HG02840 (cell line): ENCODE measurements at regions not wholly inside any gene's neighbourhood (a gene's known extent, or its start where the extent isn't known, plus 50 kb on each side); places are given as distances from the start of the nearest gene placed in this dataset.
"Not testable (repeated sequence)": the region's sequence is repeated elsewhere in the genome, so short reads cannot be mapped to it uniquely, and the experiment has no call there.

Experiments
- ATAC-seq: cut with Tn5 transposase; IDR thresholded peaks from one replicate; pipeline ENCODE4 v1.9.1; 2021; ENCODE audit warnings: mild to moderate bottlenecking, moderate library complexity, moderate number of reproducible peaks; ENCODE audit not compliant: unreplicated experiment, low FRiP score

GRCh38 chr2:136715146-136715545 is 50.2 kb upstream of the THSD7B start:
- no peak for ATAC-seq

- ATAC-seq, result no peak
Observed at GRCh38 chr2:136714452-136714951, 50.8 kb upstream of the THSD7B start.

GRCh38 chr2:136713739-136714138 is 51.6 kb upstream of the THSD7B start:
- ATAC-seq, result no peak

DNA sequence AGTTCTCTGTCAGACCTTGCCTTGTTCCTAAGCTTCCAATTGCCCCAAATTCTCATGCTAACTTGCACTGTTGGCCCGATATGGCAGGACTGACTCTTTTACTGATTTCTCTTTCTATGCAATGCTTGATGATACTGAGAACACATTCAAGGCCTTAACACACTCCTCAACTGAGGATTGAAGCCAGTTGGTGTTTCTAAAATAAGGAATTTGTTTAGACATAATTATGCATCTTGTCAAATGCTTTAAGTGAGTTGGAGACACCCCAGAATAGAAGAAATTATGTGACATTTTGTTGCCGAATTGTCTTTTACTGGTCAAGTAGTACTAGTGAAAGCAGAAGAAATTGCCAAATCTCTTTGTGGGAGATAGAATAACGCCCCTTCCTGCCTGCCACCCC is 60.0 kb upstream of the THSD7B start:
- no peak for ATAC-seq

GRCh38 chr2:136703214-136703613 is 62.1 kb upstream of the THSD7B start:
- no peak for ATAC-seq

GRCh38 chr2:136696438-136696837 is 68.9 kb upstream of the THSD7B start:
- ATAC-seq, result no peak

DNA sequence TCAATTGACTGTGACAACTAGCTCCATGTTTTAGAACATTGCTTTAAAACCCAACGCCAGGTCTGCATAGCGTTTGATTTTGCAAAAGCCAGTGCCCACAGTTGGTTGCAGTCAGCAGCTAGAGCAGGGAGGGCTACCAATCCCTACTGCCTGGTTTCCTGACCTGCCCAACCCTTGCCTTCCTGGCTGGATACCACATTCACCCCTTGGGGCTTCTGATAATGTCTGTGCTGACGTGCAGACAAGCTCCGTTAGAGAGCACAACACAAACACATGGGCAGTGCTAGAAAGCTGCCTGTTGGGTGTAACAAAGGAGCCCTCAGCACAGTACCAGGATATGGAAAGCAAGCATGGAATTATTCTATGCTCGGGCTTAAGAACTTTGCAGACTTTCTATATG is 71.4 kb upstream of the THSD7B start:
- ATAC-seq, result no peak

DNA sequence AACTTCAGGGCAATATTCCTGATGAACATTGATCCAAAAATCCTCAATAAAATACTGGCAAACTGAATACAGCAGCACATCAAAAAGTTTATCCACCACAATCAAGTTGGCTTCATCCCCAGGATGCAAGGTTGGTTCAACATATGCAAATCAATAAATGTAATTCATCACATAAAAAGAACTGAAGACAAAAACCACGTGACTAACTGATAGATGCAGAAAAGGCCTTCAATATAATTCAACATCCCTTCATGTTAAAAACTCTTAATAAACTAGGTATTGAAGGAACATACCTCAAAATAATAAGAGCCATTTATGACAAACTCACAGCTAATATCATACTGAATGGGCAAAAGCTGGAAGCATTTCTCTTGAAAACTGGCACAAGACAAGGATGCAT is 85.3 kb upstream of the THSD7B start:
- ATAC-seq, result not testable (repeated sequence)

DNA sequence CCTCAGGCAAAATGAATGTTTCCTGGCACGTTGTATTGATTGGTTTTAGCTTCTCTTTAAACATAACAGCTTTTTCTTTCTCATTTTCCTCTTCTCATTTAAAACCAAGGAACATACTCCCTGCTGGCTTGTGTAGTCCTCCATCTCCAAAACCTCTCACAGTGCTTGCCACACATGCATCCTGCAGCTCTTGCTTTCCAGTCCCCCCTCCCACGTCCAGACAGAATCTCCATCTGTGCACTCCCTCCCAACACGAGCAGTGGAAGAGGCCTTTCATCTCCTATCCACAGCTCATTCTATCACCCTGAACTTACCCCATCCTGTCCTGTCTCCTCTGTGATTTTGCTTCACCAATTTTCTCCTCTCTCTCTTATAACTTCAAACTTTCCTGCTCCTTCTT is 99.6 kb upstream of the THSD7B start:
- no peak for ATAC-seq

- no peak for ATAC-seq
Observed at GRCh38 chr2:136664713-136665405, 100.5 kb upstream of the THSD7B start.

- ATAC-seq, result no peak
Observed at GRCh38 chr2:136658201-136658600, 107.1 kb upstream of the THSD7B start.

GRCh38 chr2:136653861-136654260 is 111.5 kb upstream of the THSD7B start:
- ATAC-seq, result no peak

DNA sequence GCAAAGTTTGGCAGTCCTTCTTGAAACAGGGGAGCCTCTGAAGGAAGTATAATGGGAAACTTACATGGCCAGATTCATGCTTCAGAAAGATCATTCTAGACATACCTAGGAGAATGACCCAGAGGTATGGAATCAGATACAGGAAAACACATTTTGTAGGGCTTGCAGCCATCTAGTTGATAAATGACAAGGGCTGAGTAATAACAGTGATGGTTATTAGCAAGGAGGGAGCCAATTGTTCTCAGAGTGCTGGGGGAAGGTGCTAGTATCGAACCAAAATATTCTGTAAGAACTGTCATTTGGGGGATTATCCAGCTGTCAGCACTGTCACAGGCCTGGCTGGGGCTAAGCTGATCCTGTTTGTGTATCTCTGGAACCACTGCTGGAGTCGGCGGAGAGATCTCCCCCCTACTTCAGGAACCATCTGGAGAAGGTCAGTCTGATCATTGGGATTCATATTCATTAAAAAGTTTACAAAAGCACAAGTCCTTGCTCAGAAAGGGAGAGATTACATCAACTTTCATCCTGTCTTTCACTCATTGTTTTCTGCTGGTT is 113.8 kb upstream of the THSD7B start:
- no peak for ATAC-seq

- ATAC-seq, result no peak
Observed at GRCh38 chr2:136647039-136647438, 118.3 kb upstream of the THSD7B start.

GRCh38 chr2:136645236-136645828 is 120.0 kb upstream of the THSD7B start:
- no peak for ATAC-seq

DNA sequence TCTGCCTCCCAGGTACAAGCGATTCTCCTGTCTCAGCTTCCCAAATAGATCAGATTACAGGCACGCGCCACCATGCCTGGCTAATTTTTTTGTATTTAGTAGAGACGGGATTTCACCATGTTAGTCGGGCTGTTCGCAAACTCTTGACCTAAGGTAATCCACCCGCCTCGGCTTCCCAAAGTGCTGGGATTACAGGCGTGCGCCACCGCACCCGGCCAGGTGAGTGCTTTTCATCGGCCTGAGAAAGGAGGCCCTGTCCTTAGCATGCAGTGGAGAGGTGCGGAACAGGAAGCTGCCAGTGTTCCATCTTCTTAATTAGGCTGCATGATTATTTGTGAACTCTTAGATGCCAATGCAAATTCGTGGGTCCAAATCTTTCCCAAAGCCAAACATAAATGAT is 125.7 kb upstream of the THSD7B start:
- ATAC-seq, result no peak

DNA sequence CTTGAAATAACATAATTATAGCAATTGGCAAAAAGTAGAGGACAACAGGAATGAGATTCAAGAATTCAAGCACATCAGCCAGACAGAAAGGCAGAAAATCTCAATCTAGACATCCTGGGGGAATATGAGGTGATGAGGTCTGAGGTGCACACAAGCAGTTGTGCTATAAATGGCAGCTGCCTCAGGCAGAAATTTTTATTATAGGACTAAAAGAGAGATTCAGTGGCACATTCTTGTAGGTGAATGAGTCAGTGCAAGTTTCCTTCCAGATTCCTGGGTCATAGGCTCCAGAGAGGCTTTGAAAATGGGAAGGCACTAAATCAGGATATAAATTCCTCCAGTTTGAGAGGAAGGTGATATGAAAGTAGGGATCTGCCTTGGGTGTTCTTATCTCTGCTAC is 127.2 kb upstream of the THSD7B start:
- ATAC-seq, result no peak

DNA sequence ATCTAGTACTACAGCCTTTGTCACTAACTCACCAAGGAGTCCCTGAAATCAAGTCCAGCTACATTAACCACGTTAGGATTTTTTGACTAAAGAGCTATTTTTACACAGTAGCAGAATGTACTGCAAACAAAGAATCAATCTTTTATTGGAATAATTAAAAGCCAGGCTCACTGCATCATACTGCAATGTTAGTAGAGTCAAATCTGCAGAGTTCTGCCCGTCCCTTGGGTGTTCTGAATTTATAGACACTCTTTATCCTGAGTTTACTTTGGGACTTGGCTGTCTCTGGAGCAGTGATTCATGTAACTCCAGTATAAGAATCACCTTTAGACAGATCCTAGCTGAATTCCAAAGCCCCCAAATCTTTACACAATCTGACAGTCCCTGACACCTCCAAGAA is 127.9 kb upstream of the THSD7B start:
- no peak for ATAC-seq

GRCh38 chr2:136628490-136628889 is 136.9 kb upstream of the THSD7B start:
- ATAC-seq, result no peak

- ATAC-seq, result no peak
Observed at GRCh38 chr2:136613096-136613495, 152.2 kb upstream of the THSD7B start.

GRCh38 chr2:136612079-136612478 is 153.3 kb upstream of the THSD7B start:
- no peak for ATAC-seq

- no peak for ATAC-seq
Observed at GRCh38 chr2:136611451-136611850, 153.9 kb upstream of the THSD7B start.
